ENCODE measurements at regions not wholly inside any gene's neighbourhood (a gene's known extent, or its start where the extent isn't known, plus 50 kb on each side); places are given as distances from the start of the nearest gene placed in this dataset.

DNA sequence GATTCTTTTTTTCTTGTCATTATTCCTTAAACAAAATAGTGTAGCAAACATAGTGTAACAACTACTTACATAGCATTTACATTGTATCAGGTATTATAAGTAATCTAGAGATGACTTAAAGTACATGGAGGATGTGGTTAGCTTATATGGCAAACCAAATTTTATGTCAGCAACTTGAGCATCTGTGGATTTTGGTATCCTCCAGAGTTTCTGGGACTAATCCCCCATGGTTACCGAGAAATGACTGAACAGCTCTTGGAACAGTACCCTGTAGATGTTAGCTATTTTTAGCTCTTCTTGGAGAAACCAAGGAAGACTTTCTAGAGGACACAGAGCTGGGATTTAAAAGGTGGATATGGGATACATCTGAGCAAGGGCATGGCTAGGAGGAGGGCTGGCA, 157.6 kb upstream of the KLF4 start:
- TF ChIP-seq, protein P1, sequence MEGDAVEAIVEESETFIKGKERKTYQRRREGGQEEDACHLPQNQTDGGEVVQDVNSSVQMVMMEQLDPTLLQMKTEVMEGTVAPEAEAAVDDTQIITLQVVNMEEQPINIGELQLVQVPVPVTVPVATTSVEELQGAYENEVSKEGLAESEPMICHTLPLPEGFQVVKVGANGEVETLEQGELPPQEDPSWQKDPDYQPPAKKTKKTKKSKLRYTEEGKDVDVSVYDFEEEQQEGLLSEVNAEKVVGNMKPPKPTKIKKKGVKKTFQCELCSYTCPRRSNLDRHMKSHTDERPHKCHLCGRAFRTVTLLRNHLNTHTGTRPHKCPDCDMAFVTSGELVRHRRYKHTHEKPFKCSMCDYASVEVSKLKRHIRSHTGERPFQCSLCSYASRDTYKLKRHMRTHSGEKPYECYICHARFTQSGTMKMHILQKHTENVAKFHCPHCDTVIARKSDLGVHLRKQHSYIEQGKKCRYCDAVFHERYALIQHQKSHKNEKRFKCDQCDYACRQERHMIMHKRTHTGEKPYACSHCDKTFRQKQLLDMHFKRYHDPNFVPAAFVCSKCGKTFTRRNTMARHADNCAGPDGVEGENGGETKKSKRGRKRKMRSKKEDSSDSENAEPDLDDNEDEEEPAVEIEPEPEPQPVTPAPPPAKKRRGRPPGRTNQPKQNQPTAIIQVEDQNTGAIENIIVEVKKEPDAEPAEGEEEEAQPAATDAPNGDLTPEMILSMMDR (IDR thresholded peaks at IDR 0.05) = no peak
- no peak for TF ChIP-seq POLR2AphosphoS5 (IDR thresholded peaks at IDR 0.05)
